Right hindlimb (tissue), 1 donor: ENCODE measurements at regions not wholly inside any gene's neighbourhood (a gene's known extent, or its start where the extent isn't known, plus 50 kb on each side); places are given as distances from the start of the nearest gene placed in this dataset.
A peak's percentile ranks its signal among the peaks of the same experiment; 100 is the strongest.

ENCODE experiments used
- DNase-seq: peaks from one replicate; pipeline ENCODE4 v3.0.0-alpha.2; 2018

GRCh38 chr5:52690236-52690768, 97.4 kb upstream of the ITGA1 start:
- DNase-seq, result no peak

- no peak for DNase-seq
Measured at GRCh38 chr5:52692039-52692438, 95.7 kb upstream of the ITGA1 start.

GRCh38 chr5:52692606-52693005, 95.1 kb upstream of the ITGA1 start:
- no peak for DNase-seq

GRCh38 chr5:52693280-52693679, 94.4 kb upstream of the ITGA1 start:
- DNase-seq, result no peak

GRCh38 chr5:52693836-52694235, 93.9 kb upstream of the ITGA1 start:
- DNase-seq, result no peak

GRCh38 chr5:52694648-52695047, 93.1 kb upstream of the ITGA1 start:
- DNase-seq, result no peak

- DNase-seq, result no peak
Measured at GRCh38 chr5:52702877-52703276, 84.8 kb upstream of the ITGA1 start.

GRCh38 chr5:52703321-52703720, 84.4 kb upstream of the ITGA1 start:
- DNase-seq, result no peak

- no peak for DNase-seq
Measured at GRCh38 chr5:52705720-52706119, 82.0 kb upstream of the ITGA1 start.

GRCh38 chr5:52706775-52707174, 80.9 kb upstream of the ITGA1 start:
- DNase-seq, result no peak

- no peak for DNase-seq
Measured at GRCh38 chr5:52707616-52708015, 80.1 kb upstream of the ITGA1 start.

- no peak for DNase-seq
Measured at GRCh38 chr5:52708463-52708862, 79.3 kb upstream of the ITGA1 start.

GRCh38 chr5:52709167-52709925, 78.4 kb upstream of the ITGA1 start:
- DNase-seq, result peak; percentile 30

- DNase-seq, result no peak
Measured at GRCh38 chr5:52710310-52710971, 77.3 kb upstream of the ITGA1 start.

GRCh38 chr5:52710972-52711596, 76.6 kb upstream of the ITGA1 start:
- no peak for DNase-seq

GRCh38 chr5:52712354-52712753, 75.4 kb upstream of the ITGA1 start:
- DNase-seq, result no peak

GRCh38 chr5:52725065-52725746, 62.5 kb upstream of the ITGA1 start:
- DNase-seq, result no peak

- peak; percentile 29 for DNase-seq
Measured at GRCh38 chr5:52725808-52726207, 61.9 kb upstream of the ITGA1 start.

GRCh38 chr5:52727020-52727419, 60.7 kb upstream of the ITGA1 start:
- DNase-seq, result no peak

- no peak for DNase-seq
Measured at GRCh38 chr5:52727576-52727975, 60.1 kb upstream of the ITGA1 start.

- no peak for DNase-seq
Measured at GRCh38 chr5:52728224-52728623, 59.5 kb upstream of the ITGA1 start.

- no peak for DNase-seq
Measured at GRCh38 chr5:52728686-52729085, 59.0 kb upstream of the ITGA1 start.
